IPS-18c (cell line): ENCODE measurements at regions not wholly inside any gene's neighbourhood (a gene's known extent, or its start where the extent isn't known, plus 50 kb on each side); places are given as distances from the start of the nearest gene placed in this dataset.
"Not testable (repeated sequence)": the region's sequence is repeated elsewhere in the genome, so short reads cannot be mapped to it uniquely, and the experiment has no call there.

ENCODE experiments used
- H3K4me3 ChIP-seq: 2 replicates; pipeline ENCODE4 v1.7.0; 2013; ENCODE audit warnings: low read depth, mild to moderate bottlenecking, low read length, moderate library complexity; ENCODE audit not compliant: insufficient read depth
- H3K9me3 ChIP-seq: one replicate; pipeline ENCODE4 v1.6.1; 2013; ENCODE audit warnings: mild to moderate bottlenecking, low read length, moderate library complexity; ENCODE audit not compliant: control insufficient read depth, insufficient read depth

DNA sequence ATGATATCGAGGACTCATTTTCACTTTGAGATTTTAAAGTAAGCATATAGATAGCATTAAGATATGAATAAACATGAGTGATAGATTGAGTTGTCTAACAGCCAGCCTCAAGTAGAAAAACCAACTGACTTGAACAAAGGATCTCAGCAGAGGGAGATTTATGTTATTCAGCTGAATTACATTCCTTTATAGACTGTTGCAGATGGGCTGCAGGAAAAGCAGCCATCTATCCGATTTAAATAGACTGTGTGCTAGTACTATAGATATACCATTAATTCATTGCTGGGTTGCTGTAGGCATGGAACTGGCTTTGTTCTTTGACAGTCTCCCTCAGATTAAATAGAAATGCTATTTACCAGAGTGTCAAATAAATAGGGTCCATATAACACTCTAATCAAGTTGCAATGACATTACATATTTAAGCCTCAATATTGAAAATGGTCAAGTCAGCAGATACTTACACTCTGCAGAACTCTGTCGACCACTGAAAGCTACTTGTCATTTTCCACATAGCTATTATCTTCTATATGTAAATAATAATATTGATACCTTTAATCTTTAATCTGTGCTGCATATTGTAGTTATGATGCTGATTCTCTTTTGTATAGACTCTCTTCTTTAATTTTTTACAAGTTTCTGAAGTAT lies 750.8 kb downstream of the CENPC start:
- Histone ChIP-seq H3K9me3 (no peaks in the 10 kb centered on the region), H3K4me3 (no peak overlapping the region)

DNA sequence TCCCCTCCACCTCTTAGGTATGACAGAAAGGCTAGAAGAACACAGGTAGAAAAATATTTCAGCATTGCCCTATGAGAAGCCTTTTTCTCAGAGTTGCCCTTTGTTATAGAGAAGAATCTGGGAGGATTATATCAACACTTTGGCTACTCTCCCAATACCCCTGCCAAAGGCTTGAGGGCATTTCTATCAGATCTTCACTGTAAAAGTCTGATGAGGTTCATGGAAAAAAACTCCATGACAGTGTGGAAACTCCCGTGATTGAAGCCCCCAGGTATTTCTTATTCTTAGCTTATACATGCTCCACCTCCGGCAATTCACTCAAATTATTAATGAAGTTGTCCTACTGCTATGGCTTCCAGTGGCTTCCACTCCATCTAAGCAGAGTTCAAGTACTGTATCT lies 753.6 kb downstream of the CENPC start:
- no peaks in the 10 kb centered on the region for H3K9me3 ChIP-seq
- no peak overlapping the region for H3K4me3 ChIP-seq

DNA sequence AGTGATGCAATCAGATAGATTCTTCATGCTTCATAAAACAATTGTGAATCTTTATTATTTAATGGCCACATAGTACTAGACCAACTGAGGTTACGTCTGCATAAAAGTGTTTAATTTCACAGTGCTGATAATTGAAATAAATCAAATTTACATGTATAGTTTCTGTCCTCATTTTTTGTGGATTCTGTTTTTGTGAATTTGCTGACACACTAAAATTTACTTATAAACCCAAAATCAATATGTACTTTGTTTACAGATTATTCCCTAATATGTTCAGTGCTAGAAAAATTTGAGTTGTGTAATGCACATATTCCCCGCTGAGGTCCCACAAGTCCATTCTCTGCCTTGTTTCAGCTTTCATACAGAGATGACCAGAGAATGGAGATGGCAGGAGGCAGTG lies 759.8 kb downstream of the CENPC start:
- Histone ChIP-seq H3K4me3 (no peak overlapping the region), H3K9me3 (peaks cover 2% of the 10 kb centered on the region)

DNA sequence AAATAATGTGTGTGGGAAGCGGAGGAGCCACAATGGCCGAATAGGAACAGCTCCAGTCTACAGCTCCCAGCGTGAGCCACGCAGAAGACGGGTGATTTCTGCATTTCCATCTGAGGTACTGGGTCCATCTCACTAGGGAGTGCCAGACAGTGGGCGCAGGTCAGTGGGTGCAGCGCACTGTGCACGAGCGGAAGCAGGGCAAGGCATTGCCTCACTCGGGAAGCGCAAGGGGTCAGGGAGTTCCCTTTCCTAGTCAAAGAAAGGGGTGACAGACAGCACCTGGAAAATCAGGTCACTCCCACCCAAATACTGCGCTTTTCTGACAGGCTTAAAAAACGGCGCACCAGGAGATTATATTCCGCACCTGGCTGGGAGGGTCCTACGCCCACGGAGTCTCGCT lies 762.6 kb downstream of the CENPC start:
- not testable (repeated sequence) for H3K4me3 ChIP-seq, H3K9me3 ChIP-seq

DNA sequence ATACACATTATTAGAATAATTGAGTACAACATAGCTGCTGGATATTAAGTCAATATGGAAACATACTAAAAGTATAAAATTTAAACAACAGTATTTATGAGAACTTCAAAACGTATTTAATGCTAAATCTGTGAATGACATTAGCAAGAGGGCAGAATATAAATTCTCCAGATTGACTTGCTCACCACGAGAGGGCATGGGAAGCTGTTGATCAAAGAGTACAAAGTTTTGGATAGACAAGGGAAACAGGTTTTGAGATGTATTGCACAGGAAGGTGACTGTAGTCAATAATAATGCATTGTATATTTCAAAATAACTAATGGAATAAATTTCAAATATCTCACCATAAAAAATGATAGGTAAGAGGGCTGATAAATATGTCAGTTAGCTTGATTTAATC lies 768.2 kb downstream of the CENPC start:
- H3K4me3 ChIP-seq, result no peak overlapping the region
- no peaks in the 10 kb centered on the region for H3K9me3 ChIP-seq

DNA sequence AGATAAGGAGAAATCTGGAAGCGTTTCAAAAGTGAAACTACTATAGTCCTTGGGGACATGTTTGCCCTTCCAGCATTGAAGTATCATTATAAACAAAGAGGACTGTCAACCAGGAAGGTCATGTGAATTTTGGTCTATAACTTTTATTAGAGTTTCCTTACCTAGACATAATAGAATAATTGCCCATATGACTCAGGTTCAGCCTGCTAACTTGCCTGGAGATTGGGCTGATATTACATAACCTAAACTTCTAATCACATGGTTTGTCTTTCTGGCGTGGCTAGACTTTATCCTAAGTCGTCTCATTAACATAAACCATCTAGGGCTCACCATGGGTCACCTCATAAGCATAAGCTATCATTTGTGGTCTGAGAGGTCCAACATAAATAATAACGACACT lies 775.9 kb downstream of the CENPC start:
- Histone ChIP-seq H3K9me3 (no peaks in the 10 kb centered on the region), H3K4me3 (no peak overlapping the region)

DNA sequence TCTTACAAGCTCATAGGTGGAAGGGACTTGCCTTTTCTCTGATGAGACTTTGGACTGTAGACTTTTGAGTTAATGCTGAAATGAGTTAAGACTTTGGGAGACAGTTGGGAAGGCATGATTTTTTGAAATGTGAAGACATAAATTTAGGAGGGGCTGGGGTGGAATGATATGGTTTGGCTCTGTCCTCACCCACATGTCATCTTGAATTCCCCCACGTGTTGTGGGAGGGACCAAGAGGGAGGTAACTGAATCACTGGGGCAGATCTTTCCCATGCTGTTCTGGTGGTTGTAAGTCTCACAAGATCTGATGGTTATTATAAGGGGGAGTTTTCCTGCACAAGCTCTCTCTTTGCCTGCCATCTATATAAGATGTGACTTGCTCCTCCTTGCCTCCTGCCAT lies 777.9 kb downstream of the CENPC start:
- Histone ChIP-seq H3K9me3 (no peaks in the 10 kb centered on the region), H3K4me3 (no peak overlapping the region)

DNA sequence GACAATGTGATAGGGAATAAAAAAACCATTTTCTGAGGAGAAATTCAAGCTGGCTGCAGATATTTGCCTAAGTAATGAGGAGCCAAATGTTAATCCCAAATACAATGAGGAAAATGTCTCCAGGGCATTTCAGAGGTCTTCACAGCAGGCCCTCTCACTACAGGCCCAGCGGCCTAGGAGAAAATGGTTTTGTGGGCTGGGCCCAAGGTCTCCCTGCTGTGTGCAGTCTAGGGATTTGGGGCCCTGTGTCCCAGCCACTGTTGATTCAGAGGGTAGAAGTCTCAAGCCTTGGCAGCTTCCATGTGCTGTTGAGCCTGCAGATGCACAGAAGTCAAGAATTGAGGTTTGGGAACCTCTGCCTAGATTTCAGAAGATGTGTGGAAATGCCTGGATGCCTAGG lies 778.7 kb downstream of the CENPC start:
- H3K9me3 ChIP-seq, result no peaks in the 10 kb centered on the region
- H3K4me3 ChIP-seq, result no peak overlapping the region

DNA sequence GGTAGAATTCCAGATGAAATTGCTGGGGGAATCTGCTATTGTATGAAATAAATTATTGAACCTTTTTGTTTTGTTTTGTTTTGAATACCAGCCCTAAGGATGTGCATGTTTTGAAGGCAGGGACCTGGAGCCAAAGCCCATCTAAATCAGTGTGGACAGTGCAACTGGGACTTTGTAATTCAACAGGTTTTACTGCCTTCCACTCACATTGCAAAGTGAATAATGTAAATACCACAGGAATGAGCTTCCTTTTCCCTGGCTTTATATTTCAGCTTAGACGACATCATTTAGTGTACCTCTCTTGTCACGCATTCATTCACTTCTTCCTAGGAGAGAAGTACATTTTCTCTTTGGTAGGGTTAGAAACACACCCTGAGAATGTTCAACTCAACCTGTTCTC lies 795.0 kb downstream of the CENPC start:
- no peaks in the 10 kb centered on the region for H3K9me3 ChIP-seq

DNA sequence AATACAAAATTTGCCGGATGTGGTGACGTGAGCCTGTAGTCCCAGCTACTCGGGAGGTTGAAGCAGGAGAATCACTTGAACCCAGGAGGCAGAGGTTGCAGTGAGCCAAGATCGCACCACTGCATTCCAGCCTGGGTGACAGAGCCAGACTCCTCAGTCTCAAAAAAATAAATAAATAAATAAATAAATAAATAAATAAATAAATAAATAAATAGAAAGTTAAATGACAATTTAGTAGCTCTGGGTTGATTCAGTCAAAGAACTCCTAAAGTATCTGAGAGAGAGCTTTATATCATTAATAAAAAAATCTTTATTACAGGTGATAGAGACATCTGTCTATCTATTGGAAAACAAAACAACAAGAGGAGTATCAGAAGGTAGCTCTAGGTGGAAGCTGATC lies 798.4 kb downstream of the CENPC start:
- not testable (repeated sequence) for H3K9me3 ChIP-seq

More for the DNA sequence above, 795.0 kb downstream of the CENPC start:
- no peak overlapping the region for H3K4me3 ChIP-seq

DNA sequence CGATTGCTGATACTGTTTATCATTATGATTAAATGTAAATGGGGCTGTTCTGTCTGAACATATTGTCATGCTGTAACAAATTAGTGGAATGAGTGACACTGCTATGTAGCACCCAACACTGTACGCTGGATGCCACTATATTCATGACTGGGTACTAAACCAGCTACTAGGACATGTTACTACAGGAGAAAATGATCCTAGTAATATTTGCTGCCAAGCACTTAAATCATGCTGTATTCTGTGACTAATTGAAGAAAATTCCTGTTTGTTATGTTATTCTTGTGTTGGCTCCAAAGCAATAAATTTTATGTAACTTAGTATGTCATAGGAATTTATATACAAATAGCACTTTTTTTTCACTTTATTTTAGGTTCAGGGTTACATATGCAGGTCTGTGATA lies 804.2 kb downstream of the CENPC start:
- H3K9me3 ChIP-seq, result no peaks in the 10 kb centered on the region
- no peak overlapping the region for H3K4me3 ChIP-seq

More for the DNA sequence above, 798.4 kb downstream of the CENPC start:
- not testable (repeated sequence) for H3K4me3 ChIP-seq

DNA sequence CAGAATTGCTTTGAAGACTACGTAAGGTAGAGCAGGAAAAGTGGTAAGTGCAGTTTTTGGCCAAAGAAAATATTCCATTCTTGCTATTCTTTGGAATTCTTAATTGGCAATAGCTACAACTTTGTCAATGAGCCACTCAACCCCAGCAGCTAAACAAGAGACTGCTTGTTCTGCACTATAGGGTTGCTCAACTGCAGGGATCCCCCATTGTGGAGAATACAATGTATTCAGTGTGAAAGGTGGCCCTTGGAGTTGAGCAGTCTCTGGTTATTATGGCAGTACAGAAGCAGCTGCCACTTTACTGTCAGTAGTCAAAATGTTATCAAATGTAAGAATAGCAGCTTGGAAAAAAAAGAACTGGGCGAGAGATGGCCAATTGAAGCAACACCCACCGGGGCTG lies 808.7 kb downstream of the CENPC start:
- H3K4me3 ChIP-seq, result no peak overlapping the region
- no peaks in the 10 kb centered on the region for H3K9me3 ChIP-seq

DNA sequence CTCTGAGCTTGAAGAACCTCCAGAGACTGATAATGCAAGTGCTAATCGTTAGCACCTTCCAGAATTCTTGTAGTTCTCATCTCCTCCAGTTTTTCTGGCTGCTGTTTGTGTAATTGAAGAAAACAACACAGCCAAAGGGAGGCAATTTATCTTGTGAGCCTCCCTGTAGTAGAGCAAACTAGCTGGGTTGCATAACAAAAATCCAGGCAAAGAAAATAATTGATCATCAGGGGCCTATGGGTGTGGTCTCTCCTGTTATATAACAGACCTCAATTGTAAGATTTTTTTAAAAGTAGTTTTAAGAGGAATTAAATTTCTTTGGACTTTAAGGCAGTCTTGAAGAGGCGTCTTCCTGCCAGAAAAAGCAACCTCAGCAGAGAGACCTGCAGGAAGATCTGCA lies 817.0 kb downstream of the CENPC start:
- no peak overlapping the region for H3K4me3 ChIP-seq
- H3K9me3 ChIP-seq, result no peaks in the 10 kb centered on the region

DNA sequence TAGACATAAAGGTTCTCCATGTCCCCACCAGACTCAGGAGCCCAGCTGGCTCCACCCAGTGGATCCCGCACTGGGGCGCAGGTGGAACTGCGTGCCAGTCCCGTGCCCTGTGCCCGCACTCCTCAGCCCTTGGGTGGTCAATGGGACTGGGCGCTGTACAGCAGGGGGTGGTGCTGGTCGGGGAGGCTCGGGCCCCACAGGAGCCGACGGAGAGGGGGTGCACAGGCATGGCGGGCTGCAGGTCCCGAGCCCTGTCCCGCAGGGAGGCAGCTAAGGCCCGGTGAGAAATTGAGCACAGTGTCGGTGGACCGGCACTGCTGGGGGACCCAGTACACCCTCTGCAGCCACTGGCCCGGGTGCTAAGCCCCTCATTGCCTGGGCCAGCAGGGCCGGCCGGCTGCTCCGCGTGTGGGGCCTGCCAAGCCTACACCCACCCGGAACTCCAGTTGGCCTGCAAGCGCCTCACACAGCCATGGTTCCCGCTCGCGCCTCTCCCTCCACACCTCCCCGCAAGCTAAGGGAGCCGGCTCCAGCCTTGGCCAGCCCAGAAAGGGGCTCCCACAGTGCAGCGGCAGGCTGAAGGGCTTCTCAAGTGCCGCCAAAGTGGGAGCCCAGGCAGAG lies 832.9 kb downstream of the CENPC start:
- not testable (repeated sequence) for H3K9me3 ChIP-seq, H3K4me3 ChIP-seq

DNA sequence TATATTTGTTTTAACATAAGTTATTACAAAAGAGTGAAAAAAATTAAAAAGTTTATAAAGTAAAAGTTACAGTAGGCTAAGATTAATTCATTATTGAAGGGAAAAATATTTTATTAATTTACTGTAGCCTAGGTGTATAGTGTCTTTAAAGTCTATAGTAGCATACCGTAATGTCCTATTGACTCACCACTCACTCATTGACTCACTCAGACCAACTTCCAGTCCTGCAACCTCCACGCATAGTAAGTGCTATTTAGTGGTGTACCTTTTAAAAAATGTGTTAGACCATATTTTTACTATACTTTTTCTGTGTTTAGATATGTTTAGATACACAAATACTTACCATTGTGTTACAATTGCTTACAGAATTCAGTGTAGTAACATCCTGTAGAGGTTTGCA lies 841.1 kb downstream of the CENPC start:
- no peaks in the 10 kb centered on the region for H3K9me3 ChIP-seq
- no peak overlapping the region for H3K4me3 ChIP-seq

DNA sequence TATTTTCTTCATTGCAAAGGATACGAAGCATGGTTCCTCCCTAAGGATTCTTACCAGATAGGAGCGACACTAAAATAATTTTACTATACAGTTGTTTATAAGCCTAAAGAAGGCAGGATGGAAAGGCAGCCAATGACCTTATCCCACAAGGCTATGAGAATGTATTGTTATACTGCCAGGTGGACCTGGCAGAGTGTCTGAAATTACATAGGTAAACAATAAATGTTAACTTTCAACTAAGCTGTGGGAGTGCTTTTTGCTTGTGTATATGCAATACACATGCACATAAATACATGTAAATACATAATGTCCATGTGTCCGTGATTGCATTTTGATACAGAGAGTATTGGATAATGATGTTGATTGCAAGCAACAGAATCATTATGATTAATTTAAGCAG lies 850.6 kb downstream of the CENPC start:
- H3K9me3 ChIP-seq, result no peaks in the 10 kb centered on the region
- H3K4me3 ChIP-seq, result no peak overlapping the region

DNA sequence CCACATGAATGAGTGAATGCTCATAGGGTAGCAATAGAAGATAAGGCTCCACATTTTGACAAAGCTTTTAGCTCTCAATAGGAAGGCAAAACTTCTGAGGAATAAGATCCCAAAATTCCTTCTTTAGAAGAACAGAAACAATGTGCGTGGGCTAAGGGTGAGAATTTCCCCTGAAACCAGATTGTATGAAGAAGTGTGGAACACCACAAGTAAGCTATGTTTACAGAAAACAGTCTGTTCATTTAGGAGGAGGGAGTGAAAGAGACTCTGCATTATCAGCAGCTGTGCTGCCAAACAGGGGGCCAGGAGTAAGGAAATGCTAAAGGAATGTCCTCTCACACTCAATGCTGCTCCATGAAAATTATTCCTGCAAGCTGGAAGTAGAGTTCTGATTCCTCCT lies 851.6 kb downstream of the CENPC start:
- H3K9me3 ChIP-seq, result no peaks in the 10 kb centered on the region
- no peak overlapping the region for H3K4me3 ChIP-seq

DNA sequence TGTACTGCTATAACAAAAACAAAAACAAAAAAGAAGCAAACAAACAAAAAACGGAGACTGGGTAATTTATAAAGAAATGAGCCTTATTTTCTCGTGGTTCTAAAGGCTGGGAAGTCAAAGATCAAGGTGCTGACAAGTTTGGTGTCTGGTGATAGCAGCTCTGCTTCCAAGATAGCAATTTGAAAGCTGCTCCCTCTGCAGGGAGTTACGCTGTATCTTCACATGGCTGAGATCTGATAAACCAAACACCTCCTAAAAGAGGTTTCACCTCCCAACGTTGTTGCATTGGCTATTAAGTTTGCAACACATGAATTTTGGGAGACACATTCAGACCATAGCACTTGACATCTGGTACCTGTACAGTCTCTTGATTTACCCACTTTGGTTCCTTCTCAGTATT lies 854.2 kb downstream of the CENPC start:
- Histone ChIP-seq H3K4me3 (no peak overlapping the region), H3K9me3 (no peaks in the 10 kb centered on the region)

DNA sequence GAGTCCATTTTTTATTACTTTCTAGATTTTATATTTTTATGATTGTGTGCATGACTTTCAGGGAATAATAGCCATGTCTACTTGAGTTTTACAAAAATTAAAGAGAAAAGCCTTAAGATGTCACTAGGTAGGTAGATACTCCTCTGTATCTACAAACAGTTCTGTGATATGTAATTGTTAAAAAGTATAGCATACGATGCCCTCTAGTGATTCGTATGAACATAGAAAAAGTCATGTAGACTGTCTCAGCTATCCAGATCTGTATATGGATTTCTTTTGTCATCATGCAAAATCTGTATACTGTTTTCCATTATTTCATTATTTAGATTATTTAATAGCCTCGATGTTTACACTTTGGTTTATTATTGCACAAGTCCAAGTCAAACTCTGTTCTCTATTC lies 856.6 kb downstream of the CENPC start:
- Histone ChIP-seq H3K4me3 (no peak overlapping the region), H3K9me3 (no peaks in the 10 kb centered on the region)
